Suprapubic skin (tissue), 4 donors: ENCODE measurements at regions not wholly inside any gene's neighbourhood (a gene's known extent, or its start where the extent isn't known, plus 50 kb on each side); places are given as distances from the start of the nearest gene placed in this dataset.

Experiments
- CTCF ChIP-seq, 2 donors: fragments of 200-600 bp in 1 of 2; fragments of 450-650 bp in 1 of 2; sonication (generic) in 1 of 2; IDR thresholded peaks; one replicate each; pipeline ENCODE4 v1.5.1; 2016 to 2019; ENCODE audit warnings: antibody characterized with exemption in 2 of 2, mild to moderate bottlenecking in 1 of 2, moderate library complexity in 1 of 2
- EP300 ChIP-seq: sonication (generic); formaldehyde crosslinking; IDR thresholded peaks from one replicate; pipeline ENCODE4 v1.6.1; 2017; ENCODE audit warnings: antibody characterized with exemption
- POLR2A ChIP-seq, 2 donors: fragments of 450-650 bp; IDR thresholded peaks; one replicate each; pipeline ENCODE4 v1.6.1; 2017; ENCODE audit warnings: antibody characterized with exemption in 2 of 2, mild to moderate bottlenecking in 2 of 2, moderate library complexity in 2 of 2
- POLR2AphosphoS5 ChIP-seq, 3 donors: sonication (generic); formaldehyde crosslinking; IDR thresholded peaks; one replicate each; pipeline ENCODE4 v1.6.1; 2017; ENCODE audit warnings: antibody characterized with exemption in 3 of 3

DNA sequence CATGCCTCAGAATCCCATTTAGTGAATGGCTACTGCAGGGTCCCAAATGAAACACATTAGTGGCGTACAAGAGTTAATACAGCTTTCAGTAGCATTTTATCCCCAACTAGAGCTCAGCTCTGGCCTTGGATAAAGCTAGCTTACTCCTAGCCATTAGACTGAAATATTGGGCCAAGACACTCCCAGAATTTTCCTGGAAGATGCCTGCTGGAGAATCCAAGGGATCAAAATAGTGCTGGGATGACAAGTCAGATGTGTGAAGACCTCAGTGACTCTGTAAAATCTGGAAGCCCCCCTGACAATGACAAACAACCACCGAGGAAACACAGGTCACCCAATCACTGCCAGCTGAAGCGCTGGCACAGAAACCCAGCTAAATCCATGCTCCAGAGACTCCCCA lies 303.1 kb upstream of the SORL1-AS1 start:
- TF ChIP-seq CTCF (IDR thresholded peaks at IDR 0.05): no peak
- no peak for TF ChIP-seq POLR2AphosphoS5 (IDR thresholded peaks at IDR 0.05)
- no peak for TF ChIP-seq EP300
- TF ChIP-seq POLR2A (IDR thresholded peaks at IDR 0.05): no peak
